Naive thymus-derived CD8-positive, alpha-beta T cell (primary cell): ENCODE measurements at regions not wholly inside any gene's neighbourhood (a gene's known extent, or its start where the extent isn't known, plus 50 kb on each side); places are given as distances from the start of the nearest gene placed in this dataset.

ENCODE experiments used
- ATAC-seq, 2 donors: fragments of 150-1000 bp; cut with Tn5 transposase in 1 of 2; sonication (Bioruptor Pico), chemical (Tn5 transposase) in 1 of 2; 1 replicate in 1 of 2; 2 replicates in 1 of 2; pipeline ENCODE4 v1.10.0; 2021; ENCODE audit warnings: mild to moderate bottlenecking in 2 of 2, moderate library complexity in 2 of 2
- POLR2A ChIA-PET: fragments of 350-600 bp; sonication (Branson Sonifier 250); formaldehyde crosslinking; loops from one replicate; lab custom pipeline; 2021; ENCODE audit warnings: antibody characterized with exemption; lab: Charles Lee
- DNase-seq, 10 donors: peaks; one replicate each; pipeline versions ENCODE4 v3.0.0 to v3.0.0-alpha.2; 2020 to 2022
- H3K27ac Mint-ChIP-seq, 10 donors: one replicate each; pipeline ENCODE4 v1.8.0; 2020 to 2022; ENCODE audit warnings: mild to moderate bottlenecking in 10 of 10, mixed read lengths in 10 of 10, moderate library complexity in 4 of 10, inconsistent platforms in 1 of 10
- H3K27me3 Mint-ChIP-seq, 5 donors: one replicate each; pipeline ENCODE4 v1.8.0; 2021 to 2022; ENCODE audit warnings: mixed read lengths in 5 of 5
- H3K36me3 Mint-ChIP-seq, 3 donors: one replicate each; pipeline ENCODE4 v1.8.0; 2020 to 2022; ENCODE audit warnings: mixed read lengths in 3 of 3, mild to moderate bottlenecking in 2 of 3, inconsistent platforms in 1 of 3
- H3K4me1 Mint-ChIP-seq, 4 donors: one replicate each; pipeline ENCODE4 v1.8.0; 2021 to 2022; ENCODE audit warnings: mixed read lengths in 4 of 4
- H3K4me3 Mint-ChIP-seq, 10 donors: one replicate each; pipeline ENCODE4 v1.8.0; 2020 to 2022; ENCODE audit warnings: mild to moderate bottlenecking in 10 of 10, mixed read lengths in 10 of 10, moderate library complexity in 6 of 10, inconsistent platforms in 1 of 10
- H3K9me3 Mint-ChIP-seq, 9 donors: one replicate each; pipeline ENCODE4 v1.8.0; 2020 to 2022; ENCODE audit warnings: mixed read lengths in 9 of 9, mild to moderate bottlenecking in 3 of 9, inconsistent platforms in 1 of 9, moderate library complexity in 1 of 9

- peaks cover 0 to 1% (median 0%) of the 10 kb centered on the region in 4 donors for H3K4me1 Mint-ChIP-seq
- no peaks in the 10 kb centered on the region for H3K27me3 Mint-ChIP-seq
- POLR2A ChIA-PET, result no interaction called here
These were observed 56.4 kb downstream of the CRYGS start for GRCh38 chr3:186487819-186488218.

GRCh38 chr3:186487037-186487436 lies 57.1 kb downstream of the CRYGS start:
- Mint-ChIP-seq H3K4me3 (no peak overlapping the region), H3K27ac (no peak overlapping the region), H3K9me3 (no peaks in the 10 kb centered on the region), H3K4me1 (peaks cover 0 to 1% (median 0%) of the 10 kb centered on the region in 4 donors), H3K36me3 (no peaks in the 10 kb centered on the region), H3K27me3 (no peaks in the 10 kb centered on the region)
- DNase-seq (no peak), ATAC-seq (no peak)
- POLR2A ChIA-PET, result no interaction called here

More at GRCh38 chr3:186487819-186488218, 56.4 kb downstream of the CRYGS start:
- Mint-ChIP-seq H3K36me3 (no peaks in the 10 kb centered on the region), H3K4me3 (no peak overlapping the region), H3K27ac (no peak overlapping the region), H3K9me3 (no peaks in the 10 kb centered on the region)
- DNase-seq, result no peak
- no peak for ATAC-seq

GRCh38 chr3:186483611-186484340 lies 60.4 kb downstream of the CRYGS start:
- no peak for ATAC-seq
- Mint-ChIP-seq H3K4me1 (peaks cover 0 to 7% (median 4%) of the 10 kb centered on the region in 4 donors), H3K27me3 (peaks cover 0 to 2% (median 0%) of the 10 kb centered on the region in 5 donors), H3K9me3 (no peaks in the 10 kb centered on the region), H3K36me3 (no peaks in the 10 kb centered on the region), H3K27ac (no peak overlapping the region), H3K4me3 (no peak overlapping the region)
- DNase-seq, result no peak
- POLR2A ChIA-PET, result no interaction called here

- no peaks in the 10 kb centered on the region for H3K9me3 Mint-ChIP-seq
- H3K4me1 Mint-ChIP-seq, result peaks cover 0 to 7% (median 3%) of the 10 kb centered on the region in 4 donors
- POLR2A ChIA-PET, result no interaction called here
- no peak for DNase-seq
- no peaks in the 10 kb centered on the region for H3K36me3 Mint-ChIP-seq
- ATAC-seq, result no peak
- H3K27ac Mint-ChIP-seq, result no peak overlapping the region
- peaks cover 0 to 7% (median 0%) of the 10 kb centered on the region in 5 donors for H3K27me3 Mint-ChIP-seq
- no peak overlapping the region for H3K4me3 Mint-ChIP-seq
These were observed 62.7 kb downstream of the CRYGS start for GRCh38 chr3:186481526-186481925.

- POLR2A ChIA-PET, result no interaction called here
- Mint-ChIP-seq H3K27me3 (peaks cover 0 to 7% (median 0%) of the 10 kb centered on the region in 5 donors), H3K4me1 (peaks cover 0 to 7% (median 3%) of the 10 kb centered on the region in 4 donors), H3K27ac (no peak overlapping the region), H3K4me3 (no peak overlapping the region), H3K9me3 (no peaks in the 10 kb centered on the region), H3K36me3 (no peaks in the 10 kb centered on the region)
- DNase-seq (no peak), ATAC-seq (no peak)
These were observed 66.3 kb downstream of the CRYGS start for GRCh38 chr3:186477876-186478275.

GRCh38 chr3:186477033-186477432 lies 67.1 kb downstream of the CRYGS start:
- H3K9me3 Mint-ChIP-seq, result no peaks in the 10 kb centered on the region
- DNase-seq (no peak), ATAC-seq (no peak)
- H3K4me3 Mint-ChIP-seq, result no peak overlapping the region
- no peak overlapping the region for H3K27ac Mint-ChIP-seq
- H3K4me1 Mint-ChIP-seq, result peaks cover 0 to 7% (median 3%) of the 10 kb centered on the region in 4 donors
- H3K36me3 Mint-ChIP-seq, result no peaks in the 10 kb centered on the region
- POLR2A ChIA-PET, result no interaction called here
- peaks cover 0 to 7% (median 0%) of the 10 kb centered on the region in 5 donors for H3K27me3 Mint-ChIP-seq

- Mint-ChIP-seq H3K36me3 (no peaks in the 10 kb centered on the region), H3K27me3 (peaks cover 0 to 7% (median 0%) of the 10 kb centered on the region in 5 donors), H3K9me3 (no peaks in the 10 kb centered on the region), H3K27ac (no peak overlapping the region), H3K4me1 (peaks cover 0 to 4% (median 2%) of the 10 kb centered on the region in 4 donors), H3K4me3 (no peak overlapping the region)
- no peak for DNase-seq
- ATAC-seq, result no peak
- POLR2A ChIA-PET, result no interaction called here
These were observed 67.6 kb downstream of the CRYGS start for GRCh38 chr3:186476541-186476940.

- POLR2A ChIA-PET, result no interaction called here
- no peaks in the 10 kb centered on the region for H3K36me3 Mint-ChIP-seq
- ATAC-seq, result no peak
- H3K4me3 Mint-ChIP-seq, result no peak overlapping the region
- no peak for DNase-seq
- no peak overlapping the region for H3K27ac Mint-ChIP-seq
- H3K4me1 Mint-ChIP-seq, result no peaks in the 10 kb centered on the region
- H3K9me3 Mint-ChIP-seq, result no peaks in the 10 kb centered on the region
- peaks cover 0 to 7% (median 0%) of the 10 kb centered on the region in 5 donors for H3K27me3 Mint-ChIP-seq
These were observed 68.1 kb downstream of the CRYGS start for GRCh38 chr3:186476044-186476468.

- Mint-ChIP-seq H3K9me3 (no peaks in the 10 kb centered on the region), H3K4me3 (no peak overlapping the region), H3K27me3 (no peaks in the 10 kb centered on the region), H3K27ac (no peak overlapping the region), H3K36me3 (no peaks in the 10 kb centered on the region), H3K4me1 (no peaks in the 10 kb centered on the region)
- POLR2A ChIA-PET, result no interaction called here
- DNase-seq (no peak), ATAC-seq (no peak)
These were observed 71.0 kb downstream of the CRYGS start for GRCh38 chr3:186473166-186473565.

- H3K9me3 Mint-ChIP-seq, result no peaks in the 10 kb centered on the region
- ATAC-seq, result no peak
- H3K4me1 Mint-ChIP-seq, result no peaks in the 10 kb centered on the region
- H3K4me3 Mint-ChIP-seq, result no peak overlapping the region
- POLR2A ChIA-PET, result no interaction called here
- peak overlapping the region in 1 of 10 donors; percentile 9 for H3K27ac Mint-ChIP-seq
- no peak for DNase-seq
- H3K27me3 Mint-ChIP-seq, result no peaks in the 10 kb centered on the region
- no peaks in the 10 kb centered on the region for H3K36me3 Mint-ChIP-seq
These were observed 71.6 kb downstream of the CRYGS start for GRCh38 chr3:186472456-186473008.

GRCh38 chr3:186471771-186472170 lies 72.4 kb downstream of the CRYGS start:
- Mint-ChIP-seq H3K27me3 (no peaks in the 10 kb centered on the region), H3K9me3 (no peaks in the 10 kb centered on the region), H3K36me3 (no peaks in the 10 kb centered on the region), H3K4me3 (no peak overlapping the region), H3K4me1 (no peaks in the 10 kb centered on the region), H3K27ac (no peak overlapping the region)
- POLR2A ChIA-PET, result no interaction called here
- DNase-seq, result no peak
- no peak for ATAC-seq

GRCh38 chr3:186469525-186469924 lies 74.7 kb downstream of the CRYGS start:
- Mint-ChIP-seq H3K36me3 (no peaks in the 10 kb centered on the region), H3K27me3 (no peaks in the 10 kb centered on the region), H3K4me3 (no peak overlapping the region), H3K27ac (no peak overlapping the region), H3K4me1 (no peaks in the 10 kb centered on the region), H3K9me3 (no peaks in the 10 kb centered on the region)
- DNase-seq (no peak), ATAC-seq (no peak)
- POLR2A ChIA-PET, result no interaction called here

- no peak overlapping the region for H3K27ac Mint-ChIP-seq
- ATAC-seq (no peak), DNase-seq (no peak)
- H3K36me3 Mint-ChIP-seq, result no peaks in the 10 kb centered on the region
- POLR2A ChIA-PET, result no interaction called here
- no peaks in the 10 kb centered on the region for H3K27me3 Mint-ChIP-seq
- H3K4me1 Mint-ChIP-seq, result no peaks in the 10 kb centered on the region
- H3K9me3 Mint-ChIP-seq, result no peaks in the 10 kb centered on the region
- no peak overlapping the region for H3K4me3 Mint-ChIP-seq
These were observed 76.2 kb downstream of the CRYGS start for GRCh38 chr3:186467969-186468368.
